ENCODE measurements at regions not wholly inside any gene's neighbourhood (a gene's known extent, or its start where the extent isn't known, plus 50 kb on each side); places are given as distances from the start of the nearest gene placed in this dataset.

GRCh38 chr2:225787497-225787896 lies 388.0 kb downstream of the NYAP2 start:
- Mint-ChIP-seq H3K9me3 (no peaks in the 10 kb centered on the region), H3K36me3 (ENCODE audit: low read depth) (no peaks in the 10 kb centered on the region), H3K27me3 (ENCODE audit: low read depth) (no peaks in the 10 kb centered on the region), H3K4me1 (ENCODE audit: low read depth) (no peaks in the 10 kb centered on the region), H3K4me3 (ENCODE audit: low read depth) (no peak overlapping the region), H3K27ac (no peak overlapping the region)
- intact Hi-C loops (cut with micrococcal nuclease) = no loop called here
- no peak for DNase-seq (ENCODE audit: low spot score)

GRCh38 chr2:225781991-225782390 lies 382.5 kb downstream of the NYAP2 start:
- Mint-ChIP-seq H3K9me3 (no peaks in the 10 kb centered on the region), H3K36me3 (ENCODE audit: low read depth) (no peaks in the 10 kb centered on the region), H3K4me1 (ENCODE audit: low read depth) (no peaks in the 10 kb centered on the region), H3K27me3 (ENCODE audit: low read depth) (no peaks in the 10 kb centered on the region), H3K27ac (no peak overlapping the region), H3K4me3 (ENCODE audit: low read depth) (no peak overlapping the region)
- DNase-seq (ENCODE audit: low spot score) = no peak
- intact Hi-C loops (cut with micrococcal nuclease) = no loop called here

- H3K27me3 Mint-ChIP-seq (ENCODE audit: low read depth) = no peaks in the 10 kb centered on the region
- no peak overlapping the region for H3K4me3 Mint-ChIP-seq (ENCODE audit: low read depth)
- no peak for DNase-seq (ENCODE audit: low spot score)
- no peak overlapping the region for H3K27ac Mint-ChIP-seq
- H3K4me1 Mint-ChIP-seq (ENCODE audit: low read depth) = no peaks in the 10 kb centered on the region
- no peaks in the 10 kb centered on the region for H3K36me3 Mint-ChIP-seq (ENCODE audit: low read depth)
- H3K9me3 Mint-ChIP-seq = no peaks in the 10 kb centered on the region
- intact Hi-C loops (cut with micrococcal nuclease) = no loop called here
These were observed 381.6 kb downstream of the NYAP2 start for GRCh38 chr2:225781145-225781544.

GRCh38 chr2:225779829-225780228 lies 380.3 kb downstream of the NYAP2 start:
- no peak overlapping the region for H3K4me3 Mint-ChIP-seq (ENCODE audit: low read depth)

GRCh38 chr2:225773148-225773547 lies 373.6 kb downstream of the NYAP2 start:
- no peak for DNase-seq (ENCODE audit: low spot score)
- Mint-ChIP-seq H3K27ac (no peak overlapping the region), H3K4me3 (ENCODE audit: low read depth) (no peak overlapping the region), H3K4me1 (ENCODE audit: low read depth) (no peaks in the 10 kb centered on the region), H3K27me3 (ENCODE audit: low read depth) (no peaks in the 10 kb centered on the region), H3K9me3 (no peaks in the 10 kb centered on the region), H3K36me3 (ENCODE audit: low read depth) (no peaks in the 10 kb centered on the region)
- intact Hi-C loops (cut with micrococcal nuclease) = no loop called here

More at GRCh38 chr2:225779829-225780228, 380.3 kb downstream of the NYAP2 start:
- H3K4me1 Mint-ChIP-seq (ENCODE audit: low read depth) = no peaks in the 10 kb centered on the region
- no peak for DNase-seq (ENCODE audit: low spot score)
- no peak overlapping the region for H3K27ac Mint-ChIP-seq
- intact Hi-C loops (cut with micrococcal nuclease) = no loop called here
- no peaks in the 10 kb centered on the region for H3K36me3 Mint-ChIP-seq (ENCODE audit: low read depth)
- H3K9me3 Mint-ChIP-seq = no peaks in the 10 kb centered on the region
- H3K27me3 Mint-ChIP-seq (ENCODE audit: low read depth) = no peaks in the 10 kb centered on the region

GRCh38 chr2:225771701-225772100 lies 372.2 kb downstream of the NYAP2 start:
- no peak overlapping the region for H3K4me3 Mint-ChIP-seq (ENCODE audit: low read depth)
- intact Hi-C loops (cut with micrococcal nuclease) = no loop called here
- H3K27ac Mint-ChIP-seq = no peak overlapping the region
- H3K36me3 Mint-ChIP-seq (ENCODE audit: low read depth) = no peaks in the 10 kb centered on the region
- DNase-seq (ENCODE audit: low spot score) = no peak
- H3K4me1 Mint-ChIP-seq (ENCODE audit: low read depth) = no peaks in the 10 kb centered on the region
- no peaks in the 10 kb centered on the region for H3K27me3 Mint-ChIP-seq (ENCODE audit: low read depth)
- H3K9me3 Mint-ChIP-seq = no peaks in the 10 kb centered on the region

GRCh38 chr2:225768741-225769140 lies 369.2 kb downstream of the NYAP2 start:
- Mint-ChIP-seq H3K4me1 (ENCODE audit: low read depth) (no peaks in the 10 kb centered on the region), H3K9me3 (no peaks in the 10 kb centered on the region), H3K36me3 (ENCODE audit: low read depth) (no peaks in the 10 kb centered on the region), H3K27ac (no peak overlapping the region), H3K27me3 (ENCODE audit: low read depth) (no peaks in the 10 kb centered on the region), H3K4me3 (ENCODE audit: low read depth) (no peak overlapping the region)
- no peak for DNase-seq (ENCODE audit: low spot score)
- intact Hi-C loops (cut with micrococcal nuclease) = no loop called here

GRCh38 chr2:225766431-225766830 lies 366.9 kb downstream of the NYAP2 start:
- H3K27ac Mint-ChIP-seq = no peak overlapping the region
- H3K36me3 Mint-ChIP-seq (ENCODE audit: low read depth) = no peaks in the 10 kb centered on the region
- H3K27me3 Mint-ChIP-seq (ENCODE audit: low read depth) = no peaks in the 10 kb centered on the region
- DNase-seq (ENCODE audit: low spot score) = no peak
- intact Hi-C loops (cut with micrococcal nuclease) = no loop called here
- no peak overlapping the region for H3K4me3 Mint-ChIP-seq (ENCODE audit: low read depth)
- no peaks in the 10 kb centered on the region for H3K9me3 Mint-ChIP-seq
- H3K4me1 Mint-ChIP-seq (ENCODE audit: low read depth) = no peaks in the 10 kb centered on the region

GRCh38 chr2:225765820-225766219 lies 366.3 kb downstream of the NYAP2 start:
- H3K9me3 Mint-ChIP-seq = no peaks in the 10 kb centered on the region
- H3K4me3 Mint-ChIP-seq (ENCODE audit: low read depth) = no peak overlapping the region
- no peaks in the 10 kb centered on the region for H3K4me1 Mint-ChIP-seq (ENCODE audit: low read depth)
- H3K36me3 Mint-ChIP-seq (ENCODE audit: low read depth) = no peaks in the 10 kb centered on the region
- H3K27ac Mint-ChIP-seq = no peak overlapping the region
- DNase-seq (ENCODE audit: low spot score) = no peak
- intact Hi-C loops (cut with micrococcal nuclease) = no loop called here
- H3K27me3 Mint-ChIP-seq (ENCODE audit: low read depth) = no peaks in the 10 kb centered on the region

GRCh38 chr2:225764346-225764745 lies 364.8 kb downstream of the NYAP2 start:
- DNase-seq (ENCODE audit: low spot score) = no peak
- no peaks in the 10 kb centered on the region for H3K4me1 Mint-ChIP-seq (ENCODE audit: low read depth)
- no peaks in the 10 kb centered on the region for H3K27me3 Mint-ChIP-seq (ENCODE audit: low read depth)
- H3K36me3 Mint-ChIP-seq (ENCODE audit: low read depth) = no peaks in the 10 kb centered on the region
- no peak overlapping the region for H3K4me3 Mint-ChIP-seq (ENCODE audit: low read depth)
- intact Hi-C loops (cut with micrococcal nuclease) = no loop called here
- H3K9me3 Mint-ChIP-seq = no peaks in the 10 kb centered on the region
- H3K27ac Mint-ChIP-seq = no peak overlapping the region

GRCh38 chr2:225763711-225764110 lies 364.2 kb downstream of the NYAP2 start:
- intact Hi-C loops (cut with micrococcal nuclease) = no loop called here
- no peaks in the 10 kb centered on the region for H3K36me3 Mint-ChIP-seq (ENCODE audit: low read depth)

GRCh38 chr2:225761396-225761795 lies 361.9 kb downstream of the NYAP2 start:
- no peaks in the 10 kb centered on the region for H3K4me1 Mint-ChIP-seq (ENCODE audit: low read depth)
- H3K27ac Mint-ChIP-seq = no peak overlapping the region
- no peaks in the 10 kb centered on the region for H3K36me3 Mint-ChIP-seq (ENCODE audit: low read depth)
- H3K9me3 Mint-ChIP-seq = no peaks in the 10 kb centered on the region
- no peak overlapping the region for H3K4me3 Mint-ChIP-seq (ENCODE audit: low read depth)
- no peaks in the 10 kb centered on the region for H3K27me3 Mint-ChIP-seq (ENCODE audit: low read depth)
- no peak for DNase-seq (ENCODE audit: low spot score)
- intact Hi-C loops (cut with micrococcal nuclease) = no loop called here

More at GRCh38 chr2:225763711-225764110, 364.2 kb downstream of the NYAP2 start:
- Mint-ChIP-seq H3K4me3 (ENCODE audit: low read depth) (no peak overlapping the region), H3K27ac (no peak overlapping the region), H3K9me3 (no peaks in the 10 kb centered on the region), H3K27me3 (ENCODE audit: low read depth) (no peaks in the 10 kb centered on the region), H3K4me1 (ENCODE audit: low read depth) (no peaks in the 10 kb centered on the region)
- DNase-seq (ENCODE audit: low spot score) = no peak

- intact Hi-C loops (cut with micrococcal nuclease) = no loop called here
- Mint-ChIP-seq H3K27ac (no peak overlapping the region), H3K4me3 (ENCODE audit: low read depth) (no peak overlapping the region), H3K36me3 (ENCODE audit: low read depth) (no peaks in the 10 kb centered on the region), H3K4me1 (ENCODE audit: low read depth) (no peaks in the 10 kb centered on the region), H3K27me3 (ENCODE audit: low read depth) (no peaks in the 10 kb centered on the region), H3K9me3 (no peaks in the 10 kb centered on the region)
- no peak for DNase-seq (ENCODE audit: low spot score)
These were observed 357.7 kb downstream of the NYAP2 start for GRCh38 chr2:225757248-225757647.

GRCh38 chr2:225756198-225756597 lies 356.7 kb downstream of the NYAP2 start:
- H3K4me1 Mint-ChIP-seq (ENCODE audit: low read depth) = no peaks in the 10 kb centered on the region
- intact Hi-C loops (cut with micrococcal nuclease) = no loop called here
- H3K4me3 Mint-ChIP-seq (ENCODE audit: low read depth) = no peak overlapping the region
- no peak for DNase-seq (ENCODE audit: low spot score)
- no peaks in the 10 kb centered on the region for H3K9me3 Mint-ChIP-seq
- H3K27me3 Mint-ChIP-seq (ENCODE audit: low read depth) = no peaks in the 10 kb centered on the region
- H3K27ac Mint-ChIP-seq = no peak overlapping the region
- H3K36me3 Mint-ChIP-seq (ENCODE audit: low read depth) = no peaks in the 10 kb centered on the region
